VCaP (cell line): ENCODE measurements at regions not wholly inside any gene's neighbourhood (a gene's known extent, or its start where the extent isn't known, plus 50 kb on each side); places are given as distances from the start of the nearest gene placed in this dataset.
"Not testable (repeated sequence)": the region's sequence is repeated elsewhere in the genome, so short reads cannot be mapped to it uniquely, and the experiment has no call there.

Experiments used
- H3K27ac ChIP-seq: fragments of 450-650 bp; 2 replicates; pipeline ENCODE4 v1.5.1; 2017
- TF ChIP-seq, protein P1 (sequence below): fragments of 450-650 bp; conservative IDR thresholded peaks from 2 replicates; pipeline ENCODE4 v1.5.1; 2017; ENCODE audit warnings: mild to moderate bottlenecking, moderate library complexity

- TF ChIP-seq, protein P1, sequence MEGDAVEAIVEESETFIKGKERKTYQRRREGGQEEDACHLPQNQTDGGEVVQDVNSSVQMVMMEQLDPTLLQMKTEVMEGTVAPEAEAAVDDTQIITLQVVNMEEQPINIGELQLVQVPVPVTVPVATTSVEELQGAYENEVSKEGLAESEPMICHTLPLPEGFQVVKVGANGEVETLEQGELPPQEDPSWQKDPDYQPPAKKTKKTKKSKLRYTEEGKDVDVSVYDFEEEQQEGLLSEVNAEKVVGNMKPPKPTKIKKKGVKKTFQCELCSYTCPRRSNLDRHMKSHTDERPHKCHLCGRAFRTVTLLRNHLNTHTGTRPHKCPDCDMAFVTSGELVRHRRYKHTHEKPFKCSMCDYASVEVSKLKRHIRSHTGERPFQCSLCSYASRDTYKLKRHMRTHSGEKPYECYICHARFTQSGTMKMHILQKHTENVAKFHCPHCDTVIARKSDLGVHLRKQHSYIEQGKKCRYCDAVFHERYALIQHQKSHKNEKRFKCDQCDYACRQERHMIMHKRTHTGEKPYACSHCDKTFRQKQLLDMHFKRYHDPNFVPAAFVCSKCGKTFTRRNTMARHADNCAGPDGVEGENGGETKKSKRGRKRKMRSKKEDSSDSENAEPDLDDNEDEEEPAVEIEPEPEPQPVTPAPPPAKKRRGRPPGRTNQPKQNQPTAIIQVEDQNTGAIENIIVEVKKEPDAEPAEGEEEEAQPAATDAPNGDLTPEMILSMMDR = no peak
These were observed 276.8 kb upstream of the CNTNAP2 start for GRCh38 chr7:145839814-145840213.

DNA sequence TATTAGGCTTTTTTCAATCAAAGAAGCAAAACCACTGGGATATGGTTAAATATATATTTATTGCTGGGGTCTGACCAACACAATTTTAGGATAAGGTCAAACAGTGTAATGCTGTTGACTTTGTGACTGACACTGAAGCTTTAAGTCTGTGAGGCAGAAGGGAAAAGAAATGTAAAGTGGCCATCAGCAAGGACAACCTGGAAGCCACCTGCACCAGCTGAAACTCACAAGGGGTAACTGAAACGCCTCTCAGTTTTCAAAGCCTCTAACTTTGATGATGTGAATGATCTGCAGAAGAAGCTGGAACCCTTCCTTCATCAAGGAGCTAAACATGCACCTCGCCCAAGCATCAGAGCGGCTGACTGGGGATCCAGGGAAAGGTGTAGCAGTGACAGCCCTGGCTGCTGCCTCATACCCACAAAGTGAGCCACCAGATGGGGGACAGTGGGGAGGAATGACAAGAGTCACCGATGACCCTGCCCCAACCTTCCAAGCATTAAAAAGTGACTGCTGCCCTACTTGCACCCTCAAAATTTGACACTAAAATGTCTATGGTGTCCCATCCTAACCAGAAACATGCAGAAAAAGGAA, 284.9 kb upstream of the CNTNAP2 start:
- TF ChIP-seq, protein P1 = no peak

More at GRCh38 chr7:145839814-145840213, 276.8 kb upstream of the CNTNAP2 start:
- no peak overlapping the region for H3K27ac ChIP-seq

GRCh38 chr7:145817687-145818086, 298.9 kb upstream of the CNTNAP2 start:
- H3K27ac ChIP-seq = no peak overlapping the region
- TF ChIP-seq, protein P1 = no peak

More for the DNA sequence above, 284.9 kb upstream of the CNTNAP2 start:
- H3K27ac ChIP-seq = no peak overlapping the region

- H3K27ac ChIP-seq = no peak overlapping the region
- TF ChIP-seq, protein P1 = no peak
These were observed 304.4 kb upstream of the CNTNAP2 start for GRCh38 chr7:145812218-145812617.

DNA sequence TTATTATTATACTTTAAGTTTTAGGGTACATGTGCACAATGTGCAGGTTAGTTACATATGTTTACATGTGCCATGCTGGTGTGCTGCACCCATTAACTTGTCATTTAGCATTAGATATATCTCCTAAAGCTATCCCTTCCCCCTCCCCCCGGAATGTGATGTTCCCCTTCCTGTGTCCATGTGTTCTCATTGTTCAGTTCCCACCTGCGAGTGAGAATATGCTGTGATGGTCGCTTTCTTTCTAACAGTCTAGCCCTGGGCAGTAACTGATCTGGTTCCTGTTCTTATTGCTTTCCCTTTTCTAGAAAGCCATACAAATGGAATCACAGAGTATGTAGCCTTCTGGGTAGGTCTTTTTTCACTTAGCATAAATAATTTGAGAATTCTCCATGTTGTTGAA, 311.1 kb upstream of the CNTNAP2 start:
- H3K27ac ChIP-seq = not testable (repeated sequence)

GRCh38 chr7:145797507-145797906, 319.1 kb upstream of the CNTNAP2 start:
- H3K27ac ChIP-seq = no peak overlapping the region
- TF ChIP-seq, protein P1 = no peak

GRCh38 chr7:145795132-145795531, 321.5 kb upstream of the CNTNAP2 start:
- TF ChIP-seq, protein P1 = no peak

More at GRCh38 chr7:145795132-145795531, 321.5 kb upstream of the CNTNAP2 start:
- H3K27ac ChIP-seq = no peak overlapping the region
